K562 (cell line): ENCODE measurements at regions not wholly inside any gene's neighbourhood (a gene's known extent, or its start where the extent isn't known, plus 50 kb on each side); places are given as distances from the start of the nearest gene placed in this dataset.

Source experiments
- ATAC-seq: fragments of 200-7000 bp; cut with Tn5 transposase; 3 replicates; pipeline ENCODE4 v1.9.1; 2020; ENCODE audit warnings: moderate library complexity
- BruUV-seq: library from RNA; stranded (reverse); fragments of 400-500 nt; replicated peaks from 2 replicates; lab custom pipeline; 2021; lab: Mats Ljungman, UMichigan
- CTCF ChIA-PET: fragments of 300-600 bp; formaldehyde crosslinking; extraction: SDS; loops from one replicate; lab custom pipeline; 2021; ENCODE audit warnings: low intra/inter-chr PET ratio; lab: Yijun Ruan, JAX
- POLR2A ChIA-PET: fragments of 300-600, 350-650 bp; sonication (Branson Sonifier 250); formaldehyde crosslinking; extraction: SDS; loops from one replicate; lab custom pipeline; 2021; ENCODE audit warnings: antibody characterized with exemption, inconsistent platforms; lab: Yijun Ruan, JAX
- DNase-seq, 4 experiments: peaks; one replicate each; pipeline versions ENCODE4 v3.0.0 to v3.0.0-alpha.2; 2011 to 2018; ENCODE audit warnings: low spot score in 3 of 4, mixed read lengths in 3 of 4; ENCODE audit errors: extremely low read depth in 1 of 4
- FAIRE-seq: peaks from 2 replicates; lab custom pipeline; 2011; peaks lifted over from hg19 to GRCh38; lab: Jason Lieb, UNC
- H2AFZ ChIP-seq: 2 replicates; pipeline ENCODE4 v1.6.0; 2011; ENCODE audit warnings: low read depth, low read length, control low read depth, inconsistent platforms
- H3K27ac ChIP-seq: fragments of 200-600 bp; 3 replicates; pipeline ENCODE4 v1.8.0; 2011; ENCODE audit warnings: low read depth, mild to moderate bottlenecking, control low read depth, inconsistent platforms, low read length, moderate library complexity, mixed read lengths; ENCODE audit errors: extremely low read depth
- H3K27me3 ChIP-seq, 2 experiments: fragments of 300-600 bp in 1 of 2; 2 replicates in 1 of 2; 3 replicates in 1 of 2; pipeline versions ENCODE4 v1.6.0 to v1.8.0; 2011; ENCODE audit warnings: inconsistent platforms in 2 of 2, low read length in 2 of 2, mild to moderate bottlenecking in 1 of 2, mixed read lengths in 1 of 2, moderate library complexity in 1 of 2; ENCODE audit not compliant: control insufficient read depth in 2 of 2, insufficient read depth in 2 of 2
- H3K36me3 ChIP-seq: fragments of 300-600 bp; 3 replicates; pipeline ENCODE4 v1.8.0; 2011; ENCODE audit warnings: mild to moderate bottlenecking, low read length, inconsistent platforms; ENCODE audit not compliant: control insufficient read depth, insufficient read depth
- H3K4me1 ChIP-seq, 2 experiments: fragments of 200-600 bp in 1 of 2; replicated peaks in 1 of 2; 2 replicates in 1 of 2; 3 replicates in 1 of 2; pipeline versions ENCODE4 v1.5.1 to v1.8.0; 2011; ENCODE audit warnings: inconsistent platforms in 2 of 2, low read length in 2 of 2, mild to moderate bottlenecking in 1 of 2, mixed read lengths in 1 of 2, moderate library complexity in 1 of 2; ENCODE audit not compliant: control insufficient read depth in 2 of 2, insufficient read depth in 2 of 2
- H3K4me2 ChIP-seq: 2 replicates; pipeline ENCODE4 v1.6.1; 2011; ENCODE audit warnings: low read length, control low read depth, inconsistent platforms, mixed read lengths; ENCODE audit not compliant: insufficient read depth
- H3K4me3 ChIP-seq: fragments of 200-600 bp; sonication (generic), shearing (Covaris generic); 2 replicates; pipeline ENCODE4 v1.5.1; 2016; ENCODE audit warnings: control low read depth, inconsistent platforms
- H3K79me2 ChIP-seq: fragments of 200-600 bp; 3 replicates; pipeline ENCODE4 v1.8.0; 2011; ENCODE audit warnings: low read length, inconsistent platforms; ENCODE audit not compliant: control insufficient read depth, insufficient read depth
- H3K9ac ChIP-seq, 2 experiments: 2 replicates each; pipeline versions ENCODE4 v1.6.0 to v1.6.1; 2011; ENCODE audit warnings: low read depth in 2 of 2, low read length in 2 of 2, control low read depth in 1 of 2, inconsistent platforms in 1 of 2, mild to moderate bottlenecking in 1 of 2, mixed read lengths in 1 of 2; ENCODE audit not compliant: insufficient read depth in 1 of 2
- H3K9me1 ChIP-seq: one replicate; pipeline ENCODE4 v1.6.0; 2011; ENCODE audit warnings: inconsistent platforms, mild to moderate bottlenecking, low read length, moderate library complexity; ENCODE audit not compliant: control insufficient read depth, insufficient read depth
- H3K9me3 ChIP-seq: replicated peaks from 2 replicates; pipeline ENCODE4 v1.5.1; 2011; ENCODE audit warnings: low read depth, low read length, inconsistent platforms; ENCODE audit not compliant: control insufficient read depth, insufficient read depth
- H4K20me1 ChIP-seq: replicated peaks from 2 replicates; pipeline ENCODE4 v1.6.1; 2011; ENCODE audit warnings: low read length, inconsistent platforms, mixed read lengths; ENCODE audit not compliant: control insufficient read depth, insufficient read depth
- ARNT ChIP-seq, 2 experiments: fragments of 450-650 bp; IDR thresholded peaks; 2 replicates each; pipeline ENCODE4 v1.6.1; 2016; ENCODE audit warnings: mild to moderate bottlenecking in 1 of 2
- BDP1 ChIP-seq: IDR thresholded peaks from 3 replicates; pipeline ENCODE4 v1.6.1; 2011; ENCODE audit not compliant: insufficient read length, insufficient read depth
- CREB5 ChIP-seq: fragments of 250-450 bp; sonication (Bioruptor Pico); IDR thresholded peaks from 2 replicates; pipeline ENCODE4 v1.5.0; 2020; ENCODE audit warnings: mild to moderate bottlenecking
- SMAD4 ChIP-seq: fragments of 250-450 bp; sonication (Bioruptor Pico); conservative IDR thresholded peaks from 2 replicates; pipeline ENCODE4 v1.8.0; 2021; ENCODE audit warnings: inconsistent platforms, mild to moderate bottlenecking, moderate library complexity
- TAF1 ChIP-seq: IDR thresholded peaks from 2 replicates; pipeline ENCODE4 v1.6.1; 2011; ENCODE audit warnings: mild to moderate bottlenecking, low read length, moderate library complexity; ENCODE audit not compliant: insufficient read depth, control insufficient read depth, severe bottlenecking; ENCODE audit errors: extremely low read depth
- YY1 ChIP-seq, 3 experiments: IDR thresholded peaks; 2 replicates each; pipeline ENCODE4 v1.6.1; 2011; ENCODE audit warnings: low read length in 2 of 3, mild to moderate bottlenecking in 2 of 3, moderate library complexity in 2 of 3, borderline replicate concordance in 1 of 3, control low read depth in 1 of 3, low read depth in 1 of 3; ENCODE audit not compliant: insufficient read depth in 3 of 3, insufficient replicate concordance in 2 of 3, control insufficient read depth in 1 of 3, insufficient read length in 1 of 3; ENCODE audit errors: extremely low read depth in 1 of 3
- ZBTB11 ChIP-seq, 3 experiments: fragments of 200-800 bp in 1 of 3; fragments of 250-450 bp in 1 of 3; fragments of 450-650 bp in 1 of 3; sonication (Bioruptor Pico) in 1 of 3; sonication (Bioruptor generic) in 1 of 3; formaldehyde crosslinking in 1 of 3; IDR thresholded peaks; 2 replicates each; pipeline versions ENCODE4 v1.6.1 to v1.8.0; 2016 to 2022; ENCODE audit warnings: mild to moderate bottlenecking in 2 of 3, missing genetic modification characterization in 2 of 3, missing compliant biosample characterization in 1 of 3, moderate library complexity in 1 of 3
- ZNF146 ChIP-seq: IDR thresholded peaks from one replicate; pipeline ENCODE4 v1.6.1; 2018; ENCODE audit warnings: missing compliant biosample characterization; ENCODE audit not compliant: unreplicated experiment
- ZNF444 ChIP-seq: fragments of 250-450 bp; sonication (Bioruptor Pico); IDR thresholded peaks from 2 replicates; pipeline ENCODE4 v1.4.0; 2020; ENCODE audit warnings: mild to moderate bottlenecking, moderate library complexity
- ZNF695 ChIP-seq: fragments of 450-650 bp; formaldehyde crosslinking; IDR thresholded peaks from 2 replicates; pipeline ENCODE4 v1.4.0; 2020; ENCODE audit warnings: mild to moderate bottlenecking, moderate library complexity
- WGBS: fragments of 100-300 bp; shearing (Covaris generic); methylation state at CpG from one replicate; pipeline ENCODE4 v1.1.6; 2016; ENCODE audit warnings: low coverage, mixed read lengths; ENCODE audit not compliant: insufficient coverage; ENCODE audit errors: missing lambda C conversion rate; 5-methylcytosine and 5-hydroxymethylcytosine counted together
- in situ Hi-C: fragments of 300-500 bp; cut with MboI; formaldehyde crosslinking; loops from 4 replicates; pipeline ENCODE4 v1.15.0; 2018; ENCODE audit warnings: inconsistent platforms, mixed read lengths
- intact Hi-C: fragments of 100-400 bp; cut with micrococcal nuclease; formaldehyde crosslinking; loops from 2 replicates; pipeline ENCODE4 v1.14.2; 2022

GRCh38 chr13:47673009-47673850 is 327.8 kb downstream of the SUCLA2 start:
- in situ Hi-C loops (no loop called here), intact Hi-C loops (no loop called here)
- Histone ChIP-seq H3K27ac (no peak overlapping the region), H3K4me1 (no peaks in the 10 kb centered on the region), H3K9me3 (no peaks in the 10 kb centered on the region), H3K4me2 (no peak overlapping the region), H3K9me1 (no peaks in the 10 kb centered on the region), H2AFZ (no peak overlapping the region), H3K4me3 (no peak overlapping the region), H3K27me3 (no peaks in the 10 kb centered on the region), H3K36me3 (no peaks in the 10 kb centered on the region), H3K9ac (no peak overlapping the region), H4K20me1 (no peaks in the 10 kb centered on the region), H3K79me2 (no peaks in the 10 kb centered on the region)
- ATAC-seq (no peak), FAIRE-seq (no peak), DNase-seq (no peak)
- CTCF ChIA-PET = no interaction called here
- 0% methylated on average over 5 of the region's 5 CpGs for WGBS
- TF ChIP-seq ZNF146 (CRISPR knock-in tag) (no peak), BDP1 (no peak), ARNT (IDR thresholded peaks at IDR 0.05) (no peak), TAF1 (no peak), ZBTB11 (CRISPR knock-in tag; IDR thresholded peaks at IDR 0.05) (no peak), ZNF444 (no peak), ZNF695 (no peak), SMAD4 (CRISPR knock-in tag) (no peak), CREB5 (CRISPR knock-in tag) (no peak), YY1 (IDR thresholded peaks at IDR 0.05; ENCODE audit: borderline replicate concordance in 1 of 3, control insufficient read depth in 1 of 3, extremely low read depth in 1 of 3, insufficient read depth in 3 of 3, insufficient read length in 1 of 3, insufficient replicate concordance in 2 of 3, low read depth in 1 of 3, low read length in 2 of 3) (no peak)
- no TSS peak for BruUV-seq
- POLR2A ChIA-PET = no interaction called here
